Endothelial cell of umbilical vein (primary cell): ENCODE measurements at regions not wholly inside any gene's neighbourhood (a gene's known extent, or its start where the extent isn't known, plus 50 kb on each side); places are given as distances from the start of the nearest gene placed in this dataset.

Experiments used
- BruUV-seq: library from RNA; stranded (reverse); fragments of 400-500 nt; replicated peaks from 2 replicates; lab custom pipeline; 2021; lab: Mats Ljungman, UMichigan
- CTCF ChIA-PET: fragments of 300-600, 350-600 bp; sonication (Branson Sonifier 250); formaldehyde crosslinking; loops from one replicate; lab custom pipeline; 2021; ENCODE audit warnings: antibody characterized with exemption, inconsistent platforms; lab: Charles Lee
- POLR2A ChIA-PET: fragments of 300-600, 350-600 bp; sonication (Branson Sonifier 250); formaldehyde crosslinking; loops from one replicate; lab custom pipeline; 2021; ENCODE audit warnings: antibody characterized with exemption, inconsistent platforms; lab: Charles Lee
- DNase-seq: peaks from one replicate; pipeline ENCODE4 v3.0.0-alpha.2; 2011; ENCODE audit warnings: low read depth, low spot score
- FAIRE-seq: peaks from 2 replicates; lab custom pipeline; 2011; peaks lifted over from hg19 to GRCh38; lab: Jason Lieb, UNC
- H2AFZ ChIP-seq: 2 replicates; pipeline ENCODE4 v1.6.0; 2012; ENCODE audit warnings: low read depth, low read length, control low read depth, inconsistent platforms
- H3K27ac ChIP-seq: 2 replicates; pipeline ENCODE4 v1.5.1; 2011; ENCODE audit warnings: low read depth, mild to moderate bottlenecking, control low read depth, low read length, moderate library complexity; ENCODE audit not compliant: insufficient read depth
- H3K27me3 ChIP-seq, 2 experiments: 2 replicates each; pipeline versions ENCODE4 v1.6.0 to v1.6.1; 2011; ENCODE audit warnings: low read length in 2 of 2, mixed read lengths in 1 of 2; ENCODE audit not compliant: control insufficient read depth in 2 of 2, insufficient read depth in 2 of 2
- H3K36me3 ChIP-seq, 2 experiments: 2 replicates in 1 of 2; 3 replicates in 1 of 2; pipeline ENCODE4 v1.5.1; 2011; ENCODE audit warnings: low read length in 2 of 2, mild to moderate bottlenecking in 1 of 2, moderate library complexity in 1 of 2; ENCODE audit not compliant: control insufficient read depth in 2 of 2, insufficient read depth in 2 of 2; ENCODE audit errors: extremely low read depth in 1 of 2
- H3K4me1 ChIP-seq: 3 replicates; pipeline ENCODE4 v1.5.1; 2011; ENCODE audit warnings: mild to moderate bottlenecking, low read length; ENCODE audit not compliant: control insufficient read depth, insufficient read depth; ENCODE audit errors: extremely low read depth
- H3K4me2 ChIP-seq: 2 replicates; pipeline ENCODE4 v1.6.1; 2011; ENCODE audit warnings: low read length, control low read depth, mixed read lengths; ENCODE audit not compliant: insufficient read depth
- H3K4me3 ChIP-seq, 3 experiments: fragments of 200-600 bp in 1 of 3; sonication (generic), shearing (Covaris generic) in 1 of 3; replicated peaks in 1 of 3; 2 replicates each; pipeline ENCODE4 v1.5.1; 2011 to 2016; ENCODE audit warnings: control low read depth in 3 of 3, low read length in 3 of 3, mild to moderate bottlenecking in 2 of 3, inconsistent platforms in 1 of 3, low read depth in 1 of 3, moderate library complexity in 1 of 3; ENCODE audit not compliant: insufficient read depth in 1 of 3
- H3K79me2 ChIP-seq: 2 replicates; pipeline ENCODE4 v1.6.0; 2012; ENCODE audit warnings: low read length, inconsistent platforms; ENCODE audit not compliant: control insufficient read depth, insufficient read depth
- H3K9ac ChIP-seq: replicated peaks from 2 replicates; pipeline ENCODE3; 2011; ENCODE audit warnings: low read length, control low read depth; ENCODE audit not compliant: insufficient read depth; ENCODE audit errors: extremely low read depth
- H3K9me1 ChIP-seq: replicated peaks from 3 replicates; pipeline ENCODE4 v1.6.0; 2011; ENCODE audit warnings: mild to moderate bottlenecking, low read length; ENCODE audit not compliant: control insufficient read depth, insufficient read depth; ENCODE audit errors: extremely low read depth
- H3K9me3 ChIP-seq: replicated peaks from 2 replicates; pipeline ENCODE4 v1.5.1; 2012; ENCODE audit warnings: low read length, inconsistent platforms; ENCODE audit not compliant: control insufficient read depth, insufficient read depth
- H4K20me1 ChIP-seq: replicated peaks from 2 replicates; pipeline ENCODE3; 2011; ENCODE audit warnings: mild to moderate bottlenecking, low read length; ENCODE audit not compliant: control insufficient read depth, insufficient read depth; ENCODE audit errors: extremely low read depth
- EZH2 ChIP-seq: IDR thresholded peaks from 2 replicates; pipeline ENCODE4 v1.6.1; 2012; ENCODE audit warnings: borderline replicate concordance, low read depth, mild to moderate bottlenecking, moderate library complexity, low read length, inconsistent platforms; ENCODE audit not compliant: severe bottlenecking
- FOS ChIP-seq: IDR thresholded peaks from 2 replicates; pipeline ENCODE4 v1.6.1; 2011; ENCODE audit warnings: mild to moderate bottlenecking, low read length, moderate library complexity, borderline replicate concordance; ENCODE audit not compliant: insufficient read depth
- GATA2 ChIP-seq: IDR thresholded peaks from 2 replicates; pipeline ENCODE4 v1.7.0; 2011; ENCODE audit warnings: low read depth, mild to moderate bottlenecking, moderate library complexity, mixed read lengths, low read length; ENCODE audit not compliant: insufficient read length, insufficient read depth
- JUN ChIP-seq: IDR thresholded peaks from 2 replicates; pipeline ENCODE4 v1.6.1; 2011; ENCODE audit warnings: borderline replicate concordance, low read depth; ENCODE audit not compliant: insufficient read length, insufficient read depth
- MYC ChIP-seq: IDR thresholded peaks from one replicate; pipeline ENCODE4 v1.6.1; 2011; ENCODE audit warnings: mild to moderate bottlenecking, low read depth, low read length
- POLR2A ChIP-seq: IDR thresholded peaks from 2 replicates; pipeline ENCODE4 v1.6.1; 2012; ENCODE audit warnings: low read depth, mild to moderate bottlenecking, control low read depth, low read length
- POLR2AphosphoS5 ChIP-seq: IDR thresholded peaks from 2 replicates; pipeline ENCODE4 v1.6.1; 2012; ENCODE audit warnings: low read depth, mild to moderate bottlenecking, control low read depth, low read length, moderate library complexity; ENCODE audit not compliant: insufficient read depth
- dilution Hi-C: fragments of 300-500 bp; cut with MboI; formaldehyde crosslinking; loops from one replicate; pipeline ENCODE4 v1.15.0; 2019; ENCODE audit warnings: low sequenced_read_pairs; ENCODE audit not compliant: extremely low pct_ligation_motif_present
- intact Hi-C: fragments of 100-400 bp; cut with micrococcal nuclease; formaldehyde crosslinking; loops from one replicate; pipeline ENCODE4 v1.10.0; 2022
- TF ChIP-seq, protein P1 (sequence below): IDR thresholded peaks from 2 replicates; pipeline ENCODE4 v1.6.1; 2011; ENCODE audit not compliant: insufficient read depth, insufficient read length
- TF ChIP-seq, protein P2 (sequence below), 2 donors: IDR thresholded peaks; 1 replicate in 1 of 2; 2 replicates in 1 of 2; pipeline ENCODE4 v1.5.1; 2011; ENCODE audit warnings: low read length in 2 of 2, mild to moderate bottlenecking in 2 of 2, moderate library complexity in 2 of 2, control low read depth in 1 of 2, inconsistent platforms in 1 of 2, low read depth in 1 of 2; ENCODE audit not compliant: insufficient read depth in 1 of 2; ENCODE audit errors: extremely low read depth in 1 of 2

DNA sequence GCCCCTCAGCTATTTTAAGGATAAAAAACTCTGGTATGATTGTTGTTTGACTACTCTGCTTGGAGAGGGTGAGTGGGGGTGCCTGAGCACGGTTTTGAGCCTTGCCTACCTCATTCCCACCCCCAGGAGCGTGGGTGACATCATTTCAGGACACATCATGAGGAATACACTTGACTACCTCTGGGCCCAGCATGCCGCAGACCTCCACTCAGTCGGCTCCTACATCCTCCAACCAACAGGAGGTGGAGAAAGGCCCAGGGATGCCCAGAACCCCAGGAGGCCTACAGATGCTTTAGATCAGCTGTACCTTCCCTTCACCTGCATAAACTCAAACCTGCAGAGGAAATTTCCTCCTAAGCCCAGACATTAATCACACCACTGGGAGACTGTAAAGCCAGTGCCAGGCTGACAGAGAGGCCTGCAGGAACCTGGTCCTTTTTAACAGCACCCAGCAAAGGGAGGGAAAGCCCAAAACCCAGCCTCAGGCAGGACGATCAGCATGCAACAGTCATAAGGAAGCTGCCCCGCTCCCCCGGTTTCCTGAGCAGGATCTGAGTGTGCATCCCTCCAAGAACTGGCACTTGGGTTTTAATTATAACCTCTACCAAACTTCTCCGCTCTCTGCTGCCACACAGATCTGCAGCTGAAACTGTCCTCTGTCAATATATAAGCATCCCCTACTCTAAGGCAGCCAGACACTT lies 61.7 kb upstream of the ZNRF2 start:
- H3K4me1 ChIP-seq: peaks cover 9% of the 10 kb centered on the region
- DNase-seq (no peak), FAIRE-seq (no peak)
- no peak overlapping the region for H3K4me3 ChIP-seq
- H3K27me3 ChIP-seq: peaks cover 0 to 3% of the 10 kb centered on the region in 2 experiments
- H3K36me3 ChIP-seq: no peaks in the 10 kb centered on the region
- no peaks in the 10 kb centered on the region for H3K79me2 ChIP-seq
- no peaks in the 10 kb centered on the region for H4K20me1 ChIP-seq
- H3K4me2 ChIP-seq: no peak overlapping the region
- no peaks in the 10 kb centered on the region for H3K9me3 ChIP-seq
- no peak overlapping the region for H2AFZ ChIP-seq
- ChIA-PET POLR2A (no interaction called here), CTCF (interaction anchor here (1.5 to 1.6 kb wide), 2 partner anchors 11 to 31 kb away, joined by 3 read pairs; no protein-coding TSS in a partner anchor)
- no TSS peak for BruUV-seq
- intact Hi-C loops (no loop called here), dilution Hi-C loops (no loop called here)
- H3K9me1 ChIP-seq: no peaks in the 10 kb centered on the region
- H3K27ac ChIP-seq: no peak overlapping the region
- TF ChIP-seq POLR2A (no peak), JUN (no peak), MYC (no peak)
- TF ChIP-seq, protein P1, sequence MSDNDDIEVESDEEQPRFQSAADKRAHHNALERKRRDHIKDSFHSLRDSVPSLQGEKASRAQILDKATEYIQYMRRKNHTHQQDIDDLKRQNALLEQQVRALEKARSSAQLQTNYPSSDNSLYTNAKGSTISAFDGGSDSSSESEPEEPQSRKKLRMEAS: no peak
- no peak overlapping the region for H3K9ac ChIP-seq

DNA sequence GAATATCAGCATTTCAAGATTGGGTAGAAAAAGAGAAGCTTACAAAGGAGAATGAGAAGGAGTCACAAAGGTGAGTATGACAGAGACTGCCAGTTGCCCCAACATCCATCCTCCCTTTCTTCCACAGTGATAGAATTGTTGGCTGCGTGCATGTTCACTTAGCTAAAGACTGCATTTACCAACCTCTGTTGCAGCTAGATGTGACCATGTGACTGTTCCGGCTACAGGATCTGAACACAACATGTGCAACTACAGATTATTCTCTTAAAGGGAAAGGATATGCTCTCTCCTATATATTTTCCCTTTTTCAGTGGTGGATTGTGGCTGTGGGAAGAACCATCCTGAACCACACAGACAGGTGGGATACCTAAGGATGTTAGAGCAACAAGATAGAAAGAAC lies 60.5 kb upstream of the ZNRF2 start:
- Histone ChIP-seq H3K9me3 (no peaks in the 10 kb centered on the region), H3K9me1 (no peaks in the 10 kb centered on the region), H3K9ac (no peak overlapping the region), H3K27ac (no peak overlapping the region), H3K4me1 (peaks cover 9% of the 10 kb centered on the region), H2AFZ (no peak overlapping the region), H4K20me1 (no peaks in the 10 kb centered on the region), H3K4me2 (no peak overlapping the region), H3K36me3 (no peaks in the 10 kb centered on the region), H3K79me2 (no peaks in the 10 kb centered on the region), H3K4me3 (no peak overlapping the region), H3K27me3 (no peaks in the 10 kb centered on the region)
- DNase-seq (no peak), FAIRE-seq (no peak)
- intact Hi-C loops (no loop called here), dilution Hi-C loops (no loop called here)
- CTCF ChIA-PET: interaction anchor here (1.5 to 1.6 kb wide), 2 partner anchors 12 to 33 kb away, joined by 3 read pairs; no protein-coding TSS in a partner anchor
- POLR2A ChIA-PET: no interaction called here
- TF ChIP-seq MYC (no peak), EZH2 (no peak), JUN (no peak), FOS (no peak), POLR2AphosphoS5 (no peak), POLR2A (no peak), GATA2 (no peak)
- TF ChIP-seq, protein P1: no peak
- TF ChIP-seq, protein P2, sequence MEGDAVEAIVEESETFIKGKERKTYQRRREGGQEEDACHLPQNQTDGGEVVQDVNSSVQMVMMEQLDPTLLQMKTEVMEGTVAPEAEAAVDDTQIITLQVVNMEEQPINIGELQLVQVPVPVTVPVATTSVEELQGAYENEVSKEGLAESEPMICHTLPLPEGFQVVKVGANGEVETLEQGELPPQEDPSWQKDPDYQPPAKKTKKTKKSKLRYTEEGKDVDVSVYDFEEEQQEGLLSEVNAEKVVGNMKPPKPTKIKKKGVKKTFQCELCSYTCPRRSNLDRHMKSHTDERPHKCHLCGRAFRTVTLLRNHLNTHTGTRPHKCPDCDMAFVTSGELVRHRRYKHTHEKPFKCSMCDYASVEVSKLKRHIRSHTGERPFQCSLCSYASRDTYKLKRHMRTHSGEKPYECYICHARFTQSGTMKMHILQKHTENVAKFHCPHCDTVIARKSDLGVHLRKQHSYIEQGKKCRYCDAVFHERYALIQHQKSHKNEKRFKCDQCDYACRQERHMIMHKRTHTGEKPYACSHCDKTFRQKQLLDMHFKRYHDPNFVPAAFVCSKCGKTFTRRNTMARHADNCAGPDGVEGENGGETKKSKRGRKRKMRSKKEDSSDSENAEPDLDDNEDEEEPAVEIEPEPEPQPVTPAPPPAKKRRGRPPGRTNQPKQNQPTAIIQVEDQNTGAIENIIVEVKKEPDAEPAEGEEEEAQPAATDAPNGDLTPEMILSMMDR (IDR thresholded peaks at IDR 0.05; ENCODE audit: extremely low read depth in 1 of 2, insufficient read depth in 1 of 2, low read depth in 1 of 2, low read length in 2 of 2): no peak
- no TSS peak for BruUV-seq
